HEK293 (cell line): ENCODE measurements at regions not wholly inside any gene's neighbourhood (a gene's known extent, or its start where the extent isn't known, plus 50 kb on each side); places are given as distances from the start of the nearest gene placed in this dataset.

Experiments
- BCL6B ChIP-seq: fragments of 450-650 bp; formaldehyde crosslinking; IDR thresholded peaks from 2 replicates; pipeline ENCODE4 v1.5.1; 2017; ENCODE audit warnings: missing biosample characterization, missing genetic modification characterization
- KLF16 ChIP-seq: fragments of 450-650 bp; formaldehyde crosslinking; IDR thresholded peaks from 2 replicates; pipeline ENCODE4 v1.5.1; 2017; ENCODE audit warnings: missing biosample characterization, missing genetic modification characterization
- KLF17 ChIP-seq: fragments of 450-650 bp; formaldehyde crosslinking; IDR thresholded peaks from 2 replicates; pipeline ENCODE4 v1.5.1; 2016; ENCODE audit warnings: missing biosample characterization, missing genetic modification characterization
- KLF8 ChIP-seq: fragments of 450-650 bp; formaldehyde crosslinking; IDR thresholded peaks from 2 replicates; pipeline ENCODE4 v1.5.1; 2016; ENCODE audit warnings: missing biosample characterization, missing genetic modification characterization
- KLF9 ChIP-seq: fragments of 450-650 bp; formaldehyde crosslinking; IDR thresholded peaks from 2 replicates; pipeline ENCODE4 v1.5.1; 2016; ENCODE audit warnings: missing biosample characterization, missing genetic modification characterization, low read depth
- PATZ1 ChIP-seq: fragments of 450-650 bp; formaldehyde crosslinking; IDR thresholded peaks from 2 replicates; pipeline ENCODE4 v1.5.1; 2016; ENCODE audit warnings: missing biosample characterization, missing genetic modification characterization
- PRDM1 ChIP-seq: fragments of 450-650 bp; formaldehyde crosslinking; IDR thresholded peaks from 2 replicates; pipeline ENCODE4; 2016; ENCODE audit warnings: missing biosample characterization, missing genetic modification characterization
- SCRT1 ChIP-seq: fragments of 450-650 bp; formaldehyde crosslinking; IDR thresholded peaks from 2 replicates; pipeline ENCODE4 v1.5.1; 2016; ENCODE audit warnings: missing biosample characterization, missing genetic modification characterization, borderline replicate concordance
- TCF7L2 ChIP-seq: IDR thresholded peaks from 2 replicates; pipeline ENCODE4 v1.6.1; 2011; ENCODE audit warnings: low read depth, mild to moderate bottlenecking, inconsistent platforms, low read length, moderate library complexity, borderline replicate concordance
- ZBTB10 ChIP-seq: fragments of 450-650 bp; formaldehyde crosslinking; IDR thresholded peaks from 2 replicates; pipeline ENCODE4 v1.5.1; 2016; ENCODE audit warnings: missing biosample characterization, missing genetic modification characterization
- ZBTB11 ChIP-seq: fragments of 450-650 bp; formaldehyde crosslinking; conservative IDR thresholded peaks from 2 replicates; pipeline ENCODE4 v1.5.1; 2016; ENCODE audit warnings: low read depth, missing biosample characterization, missing genetic modification characterization
- ZNF19 ChIP-seq: fragments of 450-650 bp; formaldehyde crosslinking; IDR thresholded peaks from 2 replicates; pipeline ENCODE4; 2016; ENCODE audit warnings: missing biosample characterization, missing genetic modification characterization, low read depth
- ZNF214 ChIP-seq: fragments of 450-650 bp; formaldehyde crosslinking; IDR thresholded peaks from 2 replicates; pipeline ENCODE4 v1.5.1; 2017; ENCODE audit warnings: missing biosample characterization, mild to moderate bottlenecking, missing genetic modification characterization, borderline replicate concordance
- ZNF341 ChIP-seq: fragments of 450-650 bp; formaldehyde crosslinking; IDR thresholded peaks from 2 replicates; pipeline ENCODE4; 2016; ENCODE audit warnings: low read depth, missing biosample characterization, missing genetic modification characterization
- ZNF398 ChIP-seq: fragments of 450-650 bp; formaldehyde crosslinking; IDR thresholded peaks from 2 replicates; pipeline ENCODE4 v1.5.1; 2017; ENCODE audit warnings: missing biosample characterization, missing genetic modification characterization
- ZNF473 ChIP-seq: fragments of 450-650 bp; formaldehyde crosslinking; IDR thresholded peaks from 2 replicates; pipeline ENCODE4 v1.5.1; 2017; ENCODE audit warnings: missing biosample characterization, missing genetic modification characterization
- ZNF488 ChIP-seq: fragments of 450-650 bp; formaldehyde crosslinking; IDR thresholded peaks from 2 replicates; pipeline ENCODE4 v1.5.1; 2016; ENCODE audit warnings: missing biosample characterization, missing genetic modification characterization
- ZNF510 ChIP-seq: fragments of 450-650 bp; formaldehyde crosslinking; IDR thresholded peaks from 2 replicates; pipeline ENCODE4 v1.5.1; 2018; ENCODE audit warnings: mild to moderate bottlenecking, missing genetic modification characterization, missing biosample characterization; ENCODE audit not compliant: insufficient replicate concordance
- ZNF521 ChIP-seq: fragments of 450-650 bp; formaldehyde crosslinking; IDR thresholded peaks from 2 replicates; pipeline ENCODE4 v1.5.1; 2017; ENCODE audit warnings: missing biosample characterization, mild to moderate bottlenecking, missing genetic modification characterization
- ZNF544 ChIP-seq: fragments of 450-650 bp; formaldehyde crosslinking; IDR thresholded peaks from 2 replicates; pipeline ENCODE4 v1.5.0; 2017; ENCODE audit warnings: missing biosample characterization, missing genetic modification characterization
- ZNF785 ChIP-seq: fragments of 450-650 bp; formaldehyde crosslinking; IDR thresholded peaks from 2 replicates; pipeline ENCODE4 v1.5.1; 2016; ENCODE audit warnings: missing biosample characterization, missing genetic modification characterization
- ZNF843 ChIP-seq: fragments of 450-650 bp; formaldehyde crosslinking; IDR thresholded peaks from 2 replicates; pipeline ENCODE4 v1.5.1; 2016; ENCODE audit warnings: missing biosample characterization, missing genetic modification characterization

- TF ChIP-seq KLF9 = no peak
- TF ChIP-seq ZBTB10 (tag by site-specific recombination) = no peak
- peak; percentile 68; the same call in 1 of the 2 replicates for TF ChIP-seq SCRT1 (tag by site-specific recombination)
- TF ChIP-seq ZNF785 (tag by site-specific recombination) = no peak
- TF ChIP-seq ZNF214 (tag by site-specific recombination) = no peak
- TF ChIP-seq ZNF398 = no peak
- no peak for TF ChIP-seq ZNF488
- no peak for TF ChIP-seq KLF17 (tag by site-specific recombination)
- peak; percentile 95 for TF ChIP-seq ZNF843 (tag by site-specific recombination)
- TF ChIP-seq ZNF521 (tag by site-specific recombination) = no peak
- TF ChIP-seq KLF8 (tag by site-specific recombination) = peak; percentile 73
- TF ChIP-seq BCL6B = peak; percentile 44; the same call in 1 of the 2 replicates
- no peak for TF ChIP-seq ZNF473
- no peak for TF ChIP-seq ZNF341 (tag by site-specific recombination)
- no peak for TF ChIP-seq ZNF544 (tag by site-specific recombination)
- no peak for TF ChIP-seq KLF16 (tag by site-specific recombination)
- TF ChIP-seq PATZ1 = no peak
- TF ChIP-seq ZNF19 (tag by site-specific recombination) = no peak
- no peak for TF ChIP-seq ZNF510
- no peak for TF ChIP-seq ZBTB11 (tag by site-specific recombination)
- TF ChIP-seq TCF7L2 = 0 out of 2 replicates have a peak, but pooled peaks have one; percentile 13
- no peak for TF ChIP-seq PRDM1
Measured at GRCh38 chr12:24478254-24478653, 470.6 kb downstream of the BCAT1 start (continued).
